ENCODE measurements at regions not wholly inside any gene's neighbourhood (a gene's known extent, or its start where the extent isn't known, plus 50 kb on each side); places are given as distances from the start of the nearest gene placed in this dataset.

GRCh38 chr1:103854279-103854678 lies 104.6 kb downstream of the AMY1C start:
- H3K4me3 ChIP-seq (ENCODE audit: low read depth, low read length): no peak overlapping the region

GRCh38 chr1:103859721-103860120 lies 110.0 kb downstream of the AMY1C start:
- no peak overlapping the region for H3K4me3 ChIP-seq (ENCODE audit: low read depth, low read length)

- no peak overlapping the region for H3K4me3 ChIP-seq (ENCODE audit: low read depth, low read length)
Measured at GRCh38 chr1:103898576-103899345, 149.1 kb downstream of the AMY1C start.

DNA sequence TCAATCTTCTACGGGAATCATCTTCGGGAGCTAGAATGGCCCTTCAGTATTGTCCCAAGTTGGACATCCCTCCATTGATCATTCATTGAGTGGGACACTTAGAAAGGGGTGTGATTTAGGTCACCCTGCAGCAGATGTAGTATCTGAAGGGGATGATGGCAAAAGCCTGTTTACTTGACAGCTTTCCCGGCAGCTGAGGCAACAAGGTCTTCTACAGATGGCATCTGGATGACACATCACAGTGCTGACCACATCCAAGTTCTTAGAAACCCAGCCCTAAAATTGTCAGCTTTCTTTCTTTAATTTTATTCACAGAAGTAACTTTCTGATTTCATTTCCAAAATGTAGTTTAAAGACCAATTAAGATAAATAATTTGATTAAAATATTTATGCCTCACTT lies 150.3 kb downstream of the AMY1C start:
- no peak overlapping the region for H3K4me3 ChIP-seq (ENCODE audit: low read depth, low read length)

DNA sequence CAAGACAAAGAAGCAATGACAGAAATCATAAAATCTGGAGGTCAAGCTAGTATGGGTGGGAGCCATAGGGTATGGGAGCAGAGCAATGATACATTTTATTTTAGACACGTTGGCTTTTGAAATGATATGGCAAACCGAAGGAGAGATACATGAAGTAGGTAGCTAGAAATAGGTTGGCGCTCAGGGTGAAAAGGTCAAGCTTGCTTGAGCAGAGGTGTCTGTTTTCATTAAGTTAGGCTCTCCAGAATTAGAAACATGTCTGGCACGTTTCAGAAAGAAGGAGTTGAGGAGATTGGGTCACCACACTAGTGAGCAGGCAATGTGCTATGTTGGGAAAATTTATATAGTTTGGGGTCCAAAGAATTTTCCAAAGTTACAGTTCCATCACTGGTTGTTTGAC lies 151.4 kb downstream of the AMY1C start:
- H3K4me3 ChIP-seq (ENCODE audit: low read depth, low read length): no peak overlapping the region

DNA sequence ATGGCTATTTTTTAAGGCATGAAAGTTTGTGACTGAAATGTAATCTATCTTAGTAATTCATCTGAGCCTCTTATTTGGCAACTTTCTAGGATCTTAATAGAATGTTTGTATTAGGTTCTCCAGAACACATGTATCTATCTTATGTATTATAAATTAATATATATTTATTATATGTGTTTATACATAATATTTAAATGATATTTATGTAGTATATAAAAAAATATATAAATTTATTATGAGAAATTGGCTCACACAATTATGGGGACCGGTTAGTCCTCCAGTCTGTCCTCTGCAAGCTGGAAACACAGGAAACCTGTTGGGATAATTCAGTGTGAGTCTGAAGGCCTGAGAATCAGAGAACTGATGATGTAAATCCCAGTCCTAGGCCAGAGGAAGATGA lies 155.7 kb downstream of the AMY1C start:
- no peak overlapping the region for H3K4me3 ChIP-seq (ENCODE audit: low read depth, low read length)

DNA sequence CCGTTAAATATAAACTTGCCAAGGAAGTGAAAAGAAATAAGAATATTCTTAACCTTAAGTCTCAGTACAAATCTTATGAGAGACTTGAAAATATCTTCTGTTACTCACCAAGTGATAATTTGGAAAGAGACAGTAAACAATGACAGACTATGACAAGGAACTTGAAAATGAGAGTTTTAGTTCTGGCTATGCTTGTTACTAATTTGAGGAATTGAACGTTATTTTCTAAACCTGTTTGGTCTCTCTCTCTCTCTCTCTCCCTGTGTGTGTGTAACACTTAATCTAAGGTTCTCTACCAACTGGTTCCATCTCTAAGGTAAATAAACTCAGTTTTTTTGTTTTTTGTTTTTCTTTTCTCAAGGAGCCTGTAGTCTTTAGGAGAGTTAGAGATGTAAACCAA lies 161.8 kb downstream of the AMY1C start:
- H3K4me3 ChIP-seq (ENCODE audit: low read depth, low read length): no peak overlapping the region

- no peak overlapping the region for H3K4me3 ChIP-seq (ENCODE audit: low read depth, low read length)
Measured at GRCh38 chr1:103917795-103918194, 168.1 kb downstream of the AMY1C start.

DNA sequence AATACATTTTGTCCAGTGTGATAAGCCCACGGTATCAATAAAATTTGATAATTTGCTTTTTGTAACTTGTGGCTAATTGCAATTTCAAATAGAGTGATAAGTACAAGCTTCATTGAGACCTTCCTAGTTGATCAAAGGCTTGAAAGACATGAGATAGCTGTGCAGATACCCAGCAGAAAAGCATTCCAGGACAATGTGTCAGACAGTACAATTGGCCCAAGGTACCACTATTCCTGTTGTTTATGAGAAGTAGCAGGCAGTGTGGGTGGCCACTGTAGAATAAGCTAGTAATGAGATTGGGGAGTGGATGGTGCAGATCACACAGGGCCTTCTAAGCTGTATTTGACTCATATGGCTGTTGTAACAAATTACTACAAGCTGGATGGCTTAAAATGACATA lies 182.2 kb downstream of the AMY1C start:
- no peak overlapping the region for H3K4me3 ChIP-seq (ENCODE audit: low read depth, low read length)

DNA sequence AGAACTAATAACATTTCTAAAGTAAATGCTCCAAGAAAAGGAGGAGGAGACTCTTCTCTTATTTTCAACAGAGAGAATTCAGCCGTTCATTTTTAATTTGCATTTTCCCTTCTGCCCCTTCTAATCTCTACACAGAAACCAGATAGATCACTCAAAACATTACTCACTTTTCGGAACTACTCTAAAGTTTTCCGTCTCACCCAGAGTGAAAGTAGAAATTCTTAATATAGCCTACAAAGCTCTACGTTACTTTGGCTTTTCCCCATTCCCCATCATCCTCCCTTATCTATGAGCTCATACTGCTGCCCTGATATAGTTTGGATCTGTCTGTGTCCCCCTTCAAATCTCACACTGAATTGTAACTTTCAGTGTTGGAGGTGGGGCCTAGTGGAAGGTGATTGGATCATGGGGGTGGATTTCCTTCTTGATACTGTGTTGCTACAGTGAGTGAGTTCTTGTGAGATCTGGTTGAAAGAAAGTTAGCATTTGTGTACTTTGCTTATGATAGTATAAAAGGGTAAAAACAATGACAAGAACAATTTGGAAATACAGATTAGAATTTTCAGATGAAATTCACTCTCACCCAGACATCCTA lies 188.2 kb downstream of the AMY1C start:
- no peak overlapping the region for H3K4me3 ChIP-seq (ENCODE audit: low read depth, low read length)

DNA sequence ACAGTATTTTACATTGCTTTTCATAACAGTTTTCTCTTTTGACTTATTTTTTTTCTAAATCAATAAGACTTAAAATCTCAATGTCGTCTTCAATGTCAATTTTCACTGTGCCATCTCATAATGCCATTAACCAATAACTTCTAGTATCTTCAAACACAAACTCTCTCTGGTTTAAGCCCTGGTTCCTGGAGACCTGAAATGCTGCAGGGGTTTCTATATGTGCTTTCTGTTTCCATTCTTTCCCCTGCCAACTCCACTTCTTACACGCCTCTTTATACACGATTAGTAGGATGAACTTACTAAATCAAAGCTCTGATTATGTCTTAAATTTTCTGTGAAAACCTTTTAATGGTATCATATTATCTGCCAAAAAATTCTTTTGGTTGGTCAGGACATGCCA lies 191.4 kb downstream of the AMY1C start:
- H3K4me3 ChIP-seq (ENCODE audit: low read depth, low read length): no peak overlapping the region

DNA sequence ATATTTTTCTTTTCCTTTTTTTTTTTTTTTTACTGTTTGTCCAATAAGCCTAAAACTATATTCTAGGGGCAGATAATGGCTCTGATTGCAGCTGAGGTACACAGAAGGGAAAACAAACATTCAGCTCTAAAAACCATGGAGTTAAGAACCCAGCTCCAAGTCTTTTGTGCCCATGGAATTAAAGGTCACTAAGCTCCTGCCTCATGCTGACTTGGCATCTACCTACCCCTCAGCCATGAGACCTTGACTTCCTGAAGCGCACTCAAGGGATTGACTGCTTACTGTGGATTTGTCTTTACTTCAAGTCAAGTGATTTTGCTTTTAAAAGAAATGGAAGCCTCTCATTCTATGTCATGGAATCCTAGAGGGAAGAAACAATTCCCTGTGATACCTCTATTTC lies 192.3 kb downstream of the AMY1C start:
- H3K4me3 ChIP-seq (ENCODE audit: low read depth, low read length): no peak overlapping the region

DNA sequence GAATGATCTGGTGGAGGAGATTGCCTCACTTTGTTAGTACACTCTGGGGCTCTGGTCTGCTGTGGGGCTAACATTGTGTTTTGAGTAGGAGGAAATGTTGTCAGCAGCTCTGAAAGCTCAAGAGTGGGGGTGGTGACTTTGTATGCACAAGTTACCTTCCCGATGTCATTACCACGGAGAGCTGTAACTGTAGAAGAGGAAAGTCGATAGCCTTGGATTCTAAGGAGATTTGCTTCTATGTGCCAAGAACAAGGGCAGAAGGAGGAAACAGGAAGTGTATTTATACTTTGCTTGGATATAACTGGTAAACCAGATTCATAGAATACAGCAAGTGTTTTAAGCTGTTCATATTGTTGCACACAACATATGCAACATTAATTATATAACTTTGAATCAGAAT lies 196.1 kb downstream of the AMY1C start:
- H3K4me3 ChIP-seq (ENCODE audit: low read depth, low read length): no peak overlapping the region

DNA sequence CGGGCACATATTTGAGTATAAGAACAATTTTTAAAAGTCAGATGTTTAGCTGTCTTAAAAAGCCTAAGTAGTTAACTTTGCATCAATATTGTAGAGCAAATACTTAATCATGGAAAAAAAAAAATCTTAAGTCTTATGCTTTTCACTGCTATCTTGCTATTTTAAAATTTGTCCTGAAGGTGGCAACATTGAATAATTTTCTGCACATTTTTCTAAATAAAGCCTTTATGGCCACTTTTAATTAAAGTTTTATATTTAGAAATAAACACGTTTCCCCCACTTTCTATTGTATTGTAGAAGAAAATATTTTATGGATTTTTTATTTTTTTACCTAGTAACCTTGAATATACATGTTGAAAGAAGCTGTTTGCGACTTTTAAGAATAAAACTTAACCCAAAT lies 198.8 kb downstream of the AMY1C start:
- H3K4me3 ChIP-seq (ENCODE audit: low read depth, low read length): no peak overlapping the region

GRCh38 chr1:103949779-103950178 lies 200.1 kb downstream of the AMY1C start:
- H3K4me3 ChIP-seq (ENCODE audit: low read depth, low read length): no peak overlapping the region

GRCh38 chr1:103953386-103953785 lies 203.7 kb downstream of the AMY1C start:
- no peak overlapping the region for H3K4me3 ChIP-seq (ENCODE audit: low read depth, low read length)

DNA sequence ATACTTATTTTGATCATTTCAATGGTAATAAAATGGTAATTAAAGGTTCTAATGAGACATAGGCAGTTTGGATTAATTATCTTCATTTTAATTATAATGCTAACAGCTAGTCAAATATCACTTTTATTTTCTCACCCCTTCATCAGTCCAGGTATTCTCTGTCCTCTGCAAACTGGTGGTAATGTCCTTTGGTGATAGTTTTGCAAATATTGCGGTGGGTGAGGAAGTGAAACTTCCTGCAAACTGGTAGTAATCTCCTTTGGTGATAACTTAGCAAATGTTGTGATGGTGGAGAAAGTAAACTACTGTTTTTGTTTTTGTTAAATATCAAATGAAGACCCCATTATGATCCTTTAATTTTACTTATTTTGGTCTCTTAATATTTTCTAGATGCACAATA lies 209.0 kb downstream of the AMY1C start:
- H3K4me3 ChIP-seq (ENCODE audit: low read depth, low read length): no peak overlapping the region

GRCh38 chr1:103959565-103959964 lies 209.9 kb downstream of the AMY1C start:
- no peak overlapping the region for H3K4me3 ChIP-seq (ENCODE audit: low read depth, low read length)

DNA sequence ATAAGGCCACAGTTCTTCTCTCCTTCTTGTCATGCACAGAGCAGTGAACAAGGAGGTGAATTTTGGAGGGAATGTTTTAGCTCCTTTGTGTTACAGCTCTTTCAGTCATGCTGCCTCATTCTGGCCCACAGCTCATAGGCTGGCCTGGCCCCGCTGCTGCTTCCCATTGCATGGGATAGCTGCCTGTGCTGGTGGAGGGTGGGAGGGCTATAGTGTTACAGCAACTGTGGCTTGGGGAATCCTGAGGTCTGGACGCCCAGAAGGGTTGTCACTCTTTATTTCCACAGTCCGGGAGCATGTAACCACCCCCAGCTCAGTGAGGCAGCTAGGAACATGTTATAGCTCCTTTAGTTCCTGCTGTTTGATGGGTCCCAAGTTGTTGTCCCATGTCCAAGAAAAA lies 210.3 kb downstream of the AMY1C start:
- no peak overlapping the region for H3K4me3 ChIP-seq (ENCODE audit: low read depth, low read length)

DNA sequence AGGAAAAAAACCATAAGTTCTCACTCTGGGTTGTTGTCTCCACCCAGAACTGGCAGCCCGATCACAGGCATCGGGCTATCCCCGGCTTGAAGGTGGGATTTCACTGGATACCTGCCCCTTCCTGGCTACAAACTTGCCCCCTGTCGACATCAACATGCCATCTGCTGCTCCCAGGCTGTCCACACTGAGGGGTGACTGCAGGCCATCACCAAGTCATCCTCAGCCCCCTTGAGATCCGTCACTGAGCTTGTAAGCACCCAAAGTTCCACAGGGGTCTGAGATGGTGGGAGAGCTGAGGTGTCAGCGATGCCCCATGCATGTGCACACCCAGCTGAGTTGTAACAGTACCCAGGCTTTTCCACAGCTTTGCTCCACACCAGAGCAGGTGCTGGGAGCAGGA lies 211.0 kb downstream of the AMY1C start:
- H3K4me3 ChIP-seq (ENCODE audit: low read depth, low read length): no peak overlapping the region

DNA sequence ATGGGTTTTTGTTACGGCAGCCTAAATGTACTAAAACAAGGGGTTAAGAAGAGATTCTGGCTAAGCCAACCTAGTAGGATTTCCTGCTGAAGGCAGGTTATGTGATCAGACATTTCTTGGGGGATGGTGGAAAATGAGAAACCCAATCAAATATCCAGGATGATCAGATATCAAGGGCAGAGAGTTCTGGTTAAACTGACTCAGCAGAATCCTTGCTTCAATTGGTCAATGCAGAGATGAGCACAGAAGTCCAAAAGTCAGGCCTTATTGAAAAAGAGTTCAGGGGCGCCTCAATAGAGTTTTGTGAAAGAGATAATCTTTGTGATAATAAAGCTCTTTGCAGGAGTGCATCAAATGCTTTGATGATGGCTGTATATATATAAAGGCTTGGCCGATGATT lies 237.1 kb downstream of the AMY1C start:
- H3K4me3 ChIP-seq (ENCODE audit: low read depth, low read length): no peak overlapping the region

DNA sequence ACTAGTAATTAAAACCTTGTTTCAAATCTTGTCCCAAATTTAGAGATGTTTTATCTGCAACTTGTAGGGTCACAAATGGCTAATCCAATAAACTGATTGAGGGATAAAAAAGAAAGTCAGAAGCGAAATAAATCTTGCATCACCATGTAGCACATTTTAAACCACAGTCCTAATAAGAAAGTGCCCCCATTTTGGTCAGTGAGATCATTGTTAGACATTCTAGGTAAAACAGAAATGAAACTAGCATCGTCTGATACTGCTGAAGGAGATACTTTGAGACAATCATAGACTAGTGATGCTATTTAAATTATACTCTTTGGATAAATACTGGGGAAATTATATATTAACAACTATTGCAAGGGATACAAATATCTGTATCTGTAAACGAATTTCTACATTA lies 247.9 kb downstream of the AMY1C start:
- H3K4me3 ChIP-seq (ENCODE audit: low read depth, low read length): no peak overlapping the region
